Neutrophil (primary cell): ENCODE measurements at regions not wholly inside any gene's neighbourhood (a gene's known extent, or its start where the extent isn't known, plus 50 kb on each side); places are given as distances from the start of the nearest gene placed in this dataset.

Experiments used
- H3K27ac ChIP-seq: fragments of 200-600 bp; sonication (generic); 2 replicates; pipeline ENCODE4 v1.5.1; 2016; ENCODE audit warnings: mild to moderate bottlenecking, moderate library complexity
- H3K27me3 ChIP-seq: fragments of 200-600 bp; sonication (generic); 2 replicates; pipeline ENCODE4 v1.6.0; 2016; ENCODE audit warnings: mild to moderate bottlenecking
- H3K36me3 ChIP-seq: fragments of 200-600 bp; sonication (generic); 2 replicates; pipeline ENCODE4 v1.5.1; 2017
- H3K4me1 ChIP-seq, 2 experiments: fragments of 200-600 bp in 1 of 2; sonication (generic) in 1 of 2; 1 replicate in 1 of 2; 2 replicates in 1 of 2; pipeline versions ENCODE4 v1.5.1 to v1.6.1; 2013 to 2016; ENCODE audit warnings: low read depth in 1 of 2, low read length in 1 of 2, mild to moderate bottlenecking in 1 of 2, moderate library complexity in 1 of 2; ENCODE audit not compliant: control insufficient read depth in 1 of 2, insufficient read depth in 1 of 2
- H3K4me3 ChIP-seq, 2 experiments: fragments of 200-600 bp in 1 of 2; sonication (generic) in 1 of 2; 1 replicate in 1 of 2; 2 replicates in 1 of 2; pipeline ENCODE4 v1.5.1; 2013 to 2016; ENCODE audit warnings: low read depth in 1 of 2, low read length in 1 of 2, mild to moderate bottlenecking in 1 of 2, moderate library complexity in 1 of 2
- H3K9me3 ChIP-seq: fragments of 200-600 bp; sonication (generic); 2 replicates; pipeline ENCODE4 v1.5.1; 2016
- CTCF ChIP-seq: fragments of 200-600 bp; sonication (generic); IDR thresholded peaks from 2 replicates; pipeline ENCODE4 v1.5.1; 2016; ENCODE audit warnings: antibody characterized with exemption

GRCh38 chr12:93208011-93208410 lies 169.7 kb upstream of the NUDT4 start:
- Histone ChIP-seq H3K4me1 (no peaks in the 10 kb centered on the region), H3K4me3 (no peak overlapping the region), H3K9me3 (no peaks in the 10 kb centered on the region), H3K27ac (no peak overlapping the region), H3K36me3 (no peaks in the 10 kb centered on the region), H3K27me3 (no peaks in the 10 kb centered on the region)
- no peak for TF ChIP-seq CTCF

GRCh38 chr12:93214523-93215289 lies 163.0 kb upstream of the NUDT4 start:
- no peak for TF ChIP-seq CTCF
- Histone ChIP-seq H3K4me3 (no peak overlapping the region), H3K27me3 (no peaks in the 10 kb centered on the region), H3K9me3 (no peaks in the 10 kb centered on the region), H3K27ac (no peak overlapping the region), H3K36me3 (no peaks in the 10 kb centered on the region), H3K4me1 (no peaks in the 10 kb centered on the region)

- Histone ChIP-seq H3K9me3 (no peaks in the 10 kb centered on the region), H3K4me1 (no peaks in the 10 kb centered on the region), H3K4me3 (no peak overlapping the region), H3K27me3 (no peaks in the 10 kb centered on the region), H3K36me3 (no peaks in the 10 kb centered on the region), H3K27ac (no peak overlapping the region)
- TF ChIP-seq CTCF = no peak
Observed at GRCh38 chr12:93215290-93215678, 162.4 kb upstream of the NUDT4 start.

- Histone ChIP-seq H3K4me3 (no peak overlapping the region), H3K4me1 (peaks cover 6 to 11% of the 10 kb centered on the region in 2 experiments), H3K36me3 (no peaks in the 10 kb centered on the region), H3K9me3 (no peaks in the 10 kb centered on the region), H3K27ac (no peak overlapping the region), H3K27me3 (no peaks in the 10 kb centered on the region)
- no peak for TF ChIP-seq CTCF
Observed at GRCh38 chr12:93219947-93220346, 157.8 kb upstream of the NUDT4 start.

- Histone ChIP-seq H3K36me3 (no peaks in the 10 kb centered on the region), H3K4me3 (no peak overlapping the region), H3K27me3 (no peaks in the 10 kb centered on the region), H3K9me3 (no peaks in the 10 kb centered on the region), H3K4me1 (peaks cover 6 to 11% of the 10 kb centered on the region in 2 experiments), H3K27ac (no peak overlapping the region)
- no peak for TF ChIP-seq CTCF
Observed at GRCh38 chr12:93221841-93222240, 155.9 kb upstream of the NUDT4 start.
